Activated CD8-positive, alpha-beta memory T cell treated with anti-CD3 and anti-CD28 coated beads, Interleukin-2, amount 50 U/mL, for 48 hours (primary cell): ENCODE measurements at regions not wholly inside any gene's neighbourhood (a gene's known extent, or its start where the extent isn't known, plus 50 kb on each side); places are given as distances from the start of the nearest gene placed in this dataset.

Experiments
- DNase-seq: peaks from one replicate; pipeline ENCODE4 v3.0.0-alpha.2; 2020

DNA sequence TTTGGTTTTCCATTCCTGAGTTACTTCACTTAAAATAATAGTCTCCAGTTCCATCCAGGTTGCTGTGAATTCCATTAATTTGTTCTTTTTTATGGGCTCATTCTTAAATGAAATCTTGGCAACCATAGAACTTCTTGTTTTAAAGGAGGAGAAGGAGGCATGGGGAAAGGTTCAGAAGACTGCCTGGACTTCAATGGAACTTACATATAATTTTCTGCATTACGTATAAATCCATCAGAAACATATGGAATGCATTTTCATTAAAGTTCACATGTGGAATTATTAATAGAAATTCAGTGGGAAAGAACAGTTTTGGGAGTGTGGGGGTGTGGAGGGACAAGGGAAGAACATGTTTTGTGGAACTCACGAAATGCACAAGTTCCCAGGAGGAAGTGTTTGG, 176.6 kb upstream of the PRKCQ start:
- DNase-seq: no peak

DNA sequence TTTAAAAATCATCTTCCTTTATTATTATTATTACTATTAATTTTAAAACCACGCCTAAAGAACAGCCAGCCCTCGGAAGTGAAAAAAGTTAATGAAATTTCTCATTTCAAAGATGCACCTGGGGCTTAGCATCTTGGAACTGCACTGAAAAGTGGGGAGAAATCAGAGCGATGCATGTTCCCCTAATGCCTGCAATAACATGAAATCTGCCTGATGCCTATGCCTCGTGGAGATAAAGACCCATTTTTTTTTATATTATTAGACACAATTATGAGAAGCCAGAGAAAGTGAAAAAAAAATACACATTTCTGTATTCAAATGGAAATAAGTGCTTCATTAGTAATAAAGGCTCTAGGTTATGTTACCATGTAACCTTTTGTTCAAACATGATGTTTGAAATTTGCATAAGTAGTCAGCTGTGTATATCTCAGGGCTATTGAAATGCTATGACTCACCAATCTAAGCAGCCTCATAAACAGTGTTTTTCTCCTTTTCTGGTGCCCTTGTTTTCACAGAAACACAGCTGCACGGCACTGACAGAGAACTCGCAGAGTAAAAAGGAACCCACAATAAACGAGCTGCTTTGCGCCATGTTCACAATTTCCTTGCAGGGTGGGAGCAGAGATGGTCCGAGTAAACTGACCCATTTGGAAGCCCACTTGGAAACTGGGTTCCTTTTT, 175.8 kb upstream of the PRKCQ start:
- no peak for DNase-seq

DNA sequence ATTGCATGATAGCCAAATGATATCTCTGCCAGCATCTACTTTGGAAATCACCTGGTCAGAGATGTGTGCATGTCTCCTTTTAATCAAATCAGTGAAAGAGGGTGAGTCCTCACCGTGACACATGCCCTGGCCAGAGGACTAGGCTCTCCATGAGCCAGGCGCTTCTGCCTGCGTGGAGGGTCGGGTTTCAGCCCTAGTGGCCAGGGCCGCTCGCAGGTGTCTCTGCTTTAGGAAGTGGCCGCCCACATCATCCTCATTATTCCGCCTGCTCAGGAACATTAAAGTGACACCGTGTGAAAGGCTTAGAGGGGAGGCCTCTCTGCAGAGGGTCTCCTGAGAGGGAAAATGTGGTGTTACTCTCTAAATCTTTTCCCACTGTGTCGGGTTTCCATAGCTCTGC, 173.6 kb upstream of the PRKCQ start:
- no peak for DNase-seq

DNA sequence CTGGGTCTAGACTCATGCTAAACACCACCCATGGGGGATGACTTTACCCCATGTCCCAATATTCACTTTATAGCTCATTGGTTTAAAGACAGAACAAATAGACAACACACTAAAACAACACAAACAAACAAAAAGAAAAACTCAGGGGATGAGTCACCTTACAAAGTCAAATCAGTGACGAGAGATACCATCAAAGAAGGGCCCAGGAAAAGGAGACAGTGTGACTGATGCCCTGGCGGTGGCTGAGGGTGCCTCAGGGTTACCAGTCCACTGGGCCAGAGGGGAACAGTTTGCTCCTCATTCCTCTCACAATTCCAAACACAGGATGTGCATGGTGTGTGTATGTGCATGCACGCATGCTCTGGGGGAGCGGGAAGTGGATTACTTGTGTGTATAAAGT, 171.3 kb upstream of the PRKCQ start:
- DNase-seq: no peak

DNA sequence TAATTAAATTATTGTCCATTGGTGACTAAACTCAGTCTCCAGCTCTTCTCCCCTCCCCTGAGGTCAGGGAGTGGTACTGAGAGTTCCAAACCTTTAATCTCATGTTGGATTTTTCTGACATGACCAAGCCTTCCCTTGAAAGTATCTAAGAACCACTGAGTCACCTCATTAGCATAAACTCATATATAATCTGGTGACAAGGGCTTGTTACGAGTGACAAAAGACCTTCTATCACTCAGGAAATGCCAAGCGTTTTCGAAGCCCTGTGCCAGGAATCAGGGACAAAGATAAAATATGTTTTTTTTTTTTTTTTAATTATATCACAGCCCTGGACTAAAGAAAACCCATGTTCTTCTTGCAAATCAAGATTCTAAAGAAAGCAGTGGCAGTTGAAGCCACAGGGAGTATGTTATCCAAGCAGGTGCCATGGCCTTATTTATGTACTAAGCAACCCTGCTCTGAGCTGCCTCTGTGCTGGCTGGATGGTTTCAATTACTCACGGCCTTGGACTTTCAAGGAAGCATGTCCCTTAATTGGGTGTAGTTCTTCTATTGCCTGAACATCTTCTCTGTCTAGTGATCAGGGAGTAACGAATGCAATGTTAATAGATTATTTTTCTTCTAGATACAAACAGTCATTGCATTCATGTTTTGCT, 169.0 kb upstream of the PRKCQ start:
- no peak for DNase-seq

DNA sequence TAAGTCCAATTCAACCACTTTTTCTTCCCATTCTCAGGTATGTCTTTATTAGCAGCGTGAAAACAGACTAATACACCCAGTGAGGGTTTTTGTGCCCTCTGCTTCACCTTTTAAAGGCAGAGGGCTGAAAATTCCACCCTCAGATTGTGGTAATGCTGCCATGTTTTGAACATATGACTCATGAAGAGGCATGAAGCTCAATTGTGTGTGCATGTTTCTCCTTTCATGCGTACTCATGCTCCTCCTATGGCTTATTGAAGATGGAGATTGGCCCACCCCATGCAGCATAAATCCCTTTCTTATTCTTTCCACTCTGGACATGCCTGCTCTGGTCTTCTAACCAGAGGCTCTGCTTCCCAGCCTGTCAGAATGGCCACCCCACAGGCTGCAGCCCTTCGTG, 168.0 kb upstream of the PRKCQ start:
- DNase-seq: no peak

DNA sequence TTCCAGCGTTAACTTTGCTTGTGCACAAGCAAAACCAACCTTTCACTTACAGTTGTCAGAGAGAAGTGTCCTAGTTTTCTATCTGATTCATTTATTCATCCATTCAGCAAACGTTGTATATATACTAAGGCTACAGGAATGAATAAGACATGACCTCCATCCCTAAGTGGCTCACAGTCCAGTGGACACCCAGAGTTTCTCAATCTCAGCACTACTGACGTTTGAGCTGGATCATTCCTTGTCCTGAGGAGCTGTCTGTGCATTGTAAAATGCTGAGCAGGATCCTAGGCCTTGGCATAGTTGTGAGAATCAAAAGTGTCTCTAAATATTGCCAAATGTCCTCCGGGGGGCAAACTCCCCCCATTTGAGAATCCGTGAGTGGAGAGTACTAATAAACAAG, 166.7 kb upstream of the PRKCQ start:
- DNase-seq: no peak

DNA sequence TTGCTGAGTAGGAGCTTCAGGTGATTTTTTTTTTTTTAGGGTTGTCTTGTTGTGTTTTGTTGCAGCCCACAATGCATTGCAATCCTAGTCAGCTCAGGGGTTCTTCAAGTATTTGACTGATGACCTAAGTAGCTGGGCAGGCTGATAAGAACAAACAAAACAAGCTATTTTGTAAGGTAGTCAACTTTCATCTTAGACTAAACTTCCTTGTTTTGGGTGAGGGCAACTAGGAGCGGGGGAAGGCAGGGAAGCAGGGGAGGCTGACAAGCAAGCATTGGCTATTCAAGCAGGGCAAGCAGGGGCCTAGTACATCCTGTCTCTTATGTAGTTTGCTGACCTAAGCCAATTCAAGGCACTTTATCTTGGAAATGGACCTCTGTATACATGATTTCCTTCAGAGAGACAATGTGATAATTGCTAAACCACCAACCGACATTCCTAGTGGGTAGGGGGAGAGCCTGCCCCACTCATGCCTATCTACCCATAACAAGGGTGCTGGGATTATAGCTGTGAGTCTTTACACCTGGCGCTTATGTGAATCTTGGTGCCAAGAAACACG, 163.3 kb upstream of the PRKCQ start:
- DNase-seq: no peak

DNA sequence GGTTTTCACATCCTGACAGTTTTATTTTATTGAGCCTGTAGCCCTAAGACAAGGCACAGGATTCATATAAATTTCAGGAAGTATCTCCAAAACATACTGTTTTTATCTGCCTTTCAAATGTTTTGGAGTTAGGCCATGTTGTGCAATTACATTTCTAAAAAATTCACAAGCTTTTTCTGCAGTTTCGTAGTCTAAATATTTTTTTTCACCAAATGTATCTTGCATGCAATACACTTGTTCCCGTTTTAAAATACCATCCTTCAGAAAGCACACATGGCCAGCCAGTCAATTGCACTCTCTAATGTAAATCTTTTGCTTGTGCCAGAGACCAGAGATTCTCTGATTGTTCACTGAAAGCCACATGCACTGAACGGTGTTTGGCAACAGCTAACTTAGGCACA, 161.5 kb upstream of the PRKCQ start:
- DNase-seq: no peak

DNA sequence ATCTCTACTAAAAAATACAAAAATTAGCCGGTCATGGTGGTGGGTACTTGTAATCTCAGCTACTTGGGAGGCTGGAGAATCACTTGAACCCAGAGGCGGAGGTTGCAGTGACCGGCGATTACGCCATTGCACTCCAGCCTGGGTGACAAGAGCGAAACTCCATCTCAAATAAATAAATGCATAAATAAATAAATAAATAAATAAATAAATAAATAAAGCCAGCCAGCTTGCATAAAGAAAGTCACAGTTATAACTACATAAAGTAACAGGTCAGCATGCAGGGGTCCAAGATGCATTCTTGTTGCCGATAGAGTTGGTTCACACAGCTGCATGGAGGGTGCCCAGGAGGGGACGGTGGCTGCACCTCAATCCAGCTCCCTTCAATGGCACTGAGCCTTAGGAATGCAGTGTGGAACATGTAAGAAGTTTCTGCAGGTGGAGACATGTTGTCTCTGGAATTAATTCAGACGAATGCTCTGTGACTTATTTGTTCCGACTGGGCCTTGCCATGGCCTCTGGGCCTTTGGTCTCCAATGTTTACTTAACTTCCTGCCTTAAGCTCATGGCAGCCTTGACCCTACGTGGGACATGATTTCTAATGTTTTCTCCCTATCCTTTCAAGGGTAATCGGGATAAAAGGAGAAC, 159.6 kb upstream of the PRKCQ start:
- no peak for DNase-seq

DNA sequence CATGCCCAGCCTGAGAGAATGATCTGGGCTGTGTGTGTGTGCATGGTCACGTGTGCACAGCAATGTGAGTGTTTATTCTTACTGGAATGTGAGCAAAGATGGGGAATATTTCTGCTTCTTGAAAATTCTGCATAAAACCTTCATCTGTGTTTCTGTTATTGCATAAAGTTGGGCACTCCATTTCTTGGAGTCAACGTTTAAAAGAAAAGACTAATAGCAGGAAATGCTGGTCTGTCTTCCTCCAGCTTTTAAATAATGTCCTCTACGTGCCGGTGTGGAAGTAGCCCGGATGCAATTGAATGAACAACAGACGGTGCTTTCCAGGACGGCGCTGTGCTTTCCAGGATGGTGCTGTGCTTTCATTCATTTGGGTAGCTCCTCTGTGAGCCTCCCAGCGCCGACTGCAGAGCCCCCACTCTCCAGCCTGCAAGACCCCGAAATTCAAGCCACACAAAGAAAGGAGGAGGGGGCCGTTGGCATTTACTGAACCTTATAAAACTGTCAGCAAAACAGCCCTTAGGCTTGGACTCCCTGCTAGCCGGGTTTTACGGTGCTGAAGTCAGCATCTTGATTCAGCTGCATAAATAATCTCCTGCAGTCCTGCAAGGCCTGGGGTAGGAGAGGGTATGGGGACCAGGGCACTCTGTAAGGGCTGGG, 158.2 kb upstream of the PRKCQ start:
- no peak for DNase-seq

DNA sequence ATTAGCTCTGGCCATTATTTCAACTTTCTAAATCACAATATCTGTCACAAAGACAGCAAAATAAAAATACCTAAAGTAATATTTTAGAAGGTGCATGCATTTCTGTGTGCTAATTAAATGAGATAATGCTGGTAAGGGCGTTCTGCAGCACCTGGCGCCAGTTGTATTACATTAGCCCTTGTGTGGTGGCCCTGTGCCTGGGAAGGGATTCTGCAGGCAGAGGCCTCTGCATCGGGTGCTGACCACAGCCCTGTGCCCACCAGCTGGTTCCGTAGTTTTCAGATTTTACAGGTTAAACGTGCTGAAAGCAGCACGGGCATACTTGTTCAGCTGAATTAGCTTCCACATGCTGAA, 157.7 kb upstream of the PRKCQ start:
- no peak for DNase-seq

DNA sequence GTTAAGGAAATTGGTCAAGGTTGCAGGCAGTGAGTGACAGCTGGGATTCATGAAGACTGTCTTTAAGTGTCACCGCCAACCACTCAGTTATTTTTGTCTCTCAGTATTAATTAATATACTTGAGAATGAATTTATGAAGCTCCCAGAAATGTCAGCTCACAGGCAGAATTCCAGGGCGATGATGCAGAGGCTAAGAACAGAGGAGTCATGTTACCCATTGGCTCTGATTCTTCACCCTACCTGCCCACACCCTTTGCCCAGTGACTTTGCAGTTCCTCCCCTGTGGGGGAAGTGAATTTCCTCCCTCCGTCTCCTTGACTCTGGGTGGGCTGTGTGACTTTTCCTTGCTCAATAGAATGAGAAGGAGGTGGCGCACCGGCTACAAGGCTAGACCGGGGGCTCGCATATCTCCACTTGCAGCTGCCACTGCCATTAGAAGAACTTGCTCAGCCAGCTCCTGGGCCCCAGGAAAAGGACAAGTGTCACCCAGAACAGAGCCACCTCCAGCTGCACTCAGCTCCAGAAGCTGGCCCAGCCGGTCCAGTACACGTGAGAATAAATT, 157.1 kb upstream of the PRKCQ start:
- DNase-seq: no peak

DNA sequence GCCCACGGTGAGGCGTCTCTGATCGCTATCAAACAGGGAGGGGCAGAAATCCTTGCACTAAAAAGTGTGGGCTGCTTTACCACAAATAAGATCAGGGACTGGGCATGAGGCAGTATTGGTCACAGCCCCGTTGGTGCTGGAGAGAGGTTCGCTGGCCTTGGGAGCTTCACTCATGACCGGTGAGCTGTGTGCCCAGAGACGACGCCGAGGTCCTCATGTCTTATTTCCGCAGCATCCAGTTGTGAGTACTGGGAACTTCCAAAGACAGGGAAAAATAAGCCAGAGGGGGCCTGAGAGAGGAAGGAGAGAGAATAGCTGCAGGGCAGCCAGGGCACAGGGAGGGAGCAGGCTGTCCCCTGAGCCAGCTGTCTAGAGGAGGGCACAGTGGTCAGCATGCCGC, 154.2 kb upstream of the PRKCQ start:
- DNase-seq: no peak

DNA sequence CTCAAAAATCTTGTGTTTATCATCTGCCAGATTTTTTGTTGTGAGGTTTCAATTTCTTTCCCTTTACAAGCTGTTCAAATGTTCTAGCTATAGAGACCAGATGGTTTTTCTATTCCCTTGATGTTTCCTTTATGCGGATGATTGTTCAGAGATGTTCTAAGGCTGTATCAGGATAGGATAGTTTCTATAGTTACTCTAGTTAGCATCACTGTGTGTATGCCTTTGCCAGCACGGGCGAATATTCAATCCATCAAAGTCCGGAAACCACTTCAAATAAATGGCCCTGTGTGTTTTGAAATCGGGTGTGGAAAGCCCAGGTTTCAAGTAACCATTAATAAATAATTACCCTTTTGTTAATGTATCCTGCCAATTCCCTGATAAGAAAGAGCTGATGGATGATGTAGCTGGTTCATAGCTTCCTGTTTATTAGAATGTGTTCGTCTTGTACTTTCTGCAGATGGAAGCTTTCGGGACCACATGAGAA, 149.8 kb upstream of the PRKCQ start:
- DNase-seq: no peak

DNA sequence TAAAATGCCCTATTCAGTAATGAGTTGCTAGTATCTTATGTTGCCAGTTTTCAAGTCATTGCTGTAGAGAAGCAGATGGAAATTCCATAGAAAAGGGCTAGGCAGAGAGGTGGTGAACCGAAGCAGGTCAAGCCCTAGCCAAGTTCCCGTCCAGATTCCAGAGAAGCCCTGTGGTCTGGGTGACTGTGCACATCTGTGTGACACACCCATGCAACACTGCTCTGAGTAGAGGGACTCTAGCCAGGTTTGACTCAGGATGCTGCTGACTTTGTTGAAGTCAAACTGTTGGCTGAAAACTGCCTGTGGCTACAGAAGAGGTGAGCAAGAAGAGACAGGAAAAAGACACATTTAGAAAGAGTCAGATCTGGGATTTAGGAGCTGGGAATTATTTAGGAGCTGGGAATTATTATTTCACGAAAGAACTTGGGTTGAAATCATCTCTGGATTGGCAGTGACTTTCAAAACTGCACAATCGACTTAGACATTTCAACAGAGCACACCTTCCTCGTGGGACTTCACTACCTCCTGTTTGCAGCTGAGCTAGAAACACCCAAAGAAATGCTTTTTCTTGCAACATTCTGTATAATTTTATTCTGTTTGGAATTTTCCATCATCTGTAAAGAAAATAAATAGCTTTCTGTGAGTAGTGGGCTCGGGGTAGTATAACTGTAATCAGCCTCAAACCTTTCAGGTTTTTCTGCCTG, 149.1 kb upstream of the PRKCQ start:
- DNase-seq: no peak

DNA sequence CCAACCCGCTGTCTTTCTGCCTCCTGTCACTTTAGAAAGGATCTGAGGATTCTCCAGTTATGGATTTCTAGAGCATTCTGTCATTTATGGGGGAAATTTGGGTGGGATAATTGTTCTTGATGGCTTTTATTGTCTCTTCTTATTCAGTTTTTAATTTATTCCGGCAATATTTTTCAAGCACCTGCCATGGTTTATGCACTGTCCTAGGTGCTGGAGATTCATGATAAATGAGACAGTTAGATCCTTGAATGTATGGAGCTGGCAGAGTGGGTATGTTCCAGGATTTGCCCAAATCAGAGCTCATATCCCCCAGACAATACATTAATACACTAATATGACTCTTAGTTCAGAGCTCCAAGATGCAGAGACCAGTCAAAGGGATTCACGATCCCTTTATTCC, 146.8 kb upstream of the PRKCQ start:
- DNase-seq: no peak

DNA sequence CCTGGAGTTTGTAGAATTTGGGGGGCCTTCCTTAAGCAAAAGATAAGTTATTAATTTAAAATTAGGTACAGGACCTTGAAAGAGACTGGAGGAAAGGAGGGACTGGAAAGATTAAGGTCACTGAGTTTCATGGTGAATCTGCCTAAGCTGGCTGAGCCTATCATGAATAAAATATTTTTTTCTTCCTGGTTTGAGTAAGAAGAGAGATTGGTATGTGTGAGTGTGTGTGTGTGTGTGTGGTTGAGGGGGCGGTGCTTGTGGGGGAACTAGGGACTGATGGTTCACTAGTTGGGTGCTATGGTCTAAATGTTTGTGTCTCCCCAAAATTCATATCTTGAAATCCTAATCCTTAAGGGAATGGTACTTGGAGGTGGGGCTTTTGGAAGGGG, 142.5 kb upstream of the PRKCQ start:
- DNase-seq: no peak

DNA sequence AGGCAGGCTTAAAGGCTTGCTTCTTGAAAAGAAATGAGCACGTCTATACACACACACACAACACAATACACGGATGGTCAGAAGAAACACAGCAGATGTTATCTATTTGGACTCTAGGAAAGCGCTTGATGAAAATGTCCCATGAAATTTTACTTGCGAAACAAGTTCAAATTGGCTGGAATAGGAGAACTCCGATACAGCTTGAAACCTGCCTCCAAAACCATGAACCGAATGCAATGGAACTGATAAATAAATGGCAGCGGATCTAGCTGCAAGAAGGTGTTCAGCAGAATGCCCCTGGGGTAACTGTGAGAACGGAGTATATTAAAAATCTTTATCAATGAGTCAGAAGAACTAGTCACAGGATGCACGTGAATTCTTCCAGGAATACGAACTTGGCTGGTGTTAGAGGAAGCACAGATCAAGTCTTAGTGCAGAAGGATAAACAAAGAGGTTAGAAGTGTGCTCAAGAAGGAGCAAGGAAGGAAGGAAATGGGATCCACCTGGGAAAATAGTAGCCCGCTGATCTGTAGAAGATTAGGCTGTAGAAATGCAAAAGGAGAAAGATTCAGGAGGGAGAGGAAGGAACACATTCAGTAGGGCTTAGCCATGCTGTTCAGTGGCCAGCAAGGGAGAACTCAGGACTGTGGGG, 142.0 kb upstream of the PRKCQ start:
- no peak for DNase-seq

DNA sequence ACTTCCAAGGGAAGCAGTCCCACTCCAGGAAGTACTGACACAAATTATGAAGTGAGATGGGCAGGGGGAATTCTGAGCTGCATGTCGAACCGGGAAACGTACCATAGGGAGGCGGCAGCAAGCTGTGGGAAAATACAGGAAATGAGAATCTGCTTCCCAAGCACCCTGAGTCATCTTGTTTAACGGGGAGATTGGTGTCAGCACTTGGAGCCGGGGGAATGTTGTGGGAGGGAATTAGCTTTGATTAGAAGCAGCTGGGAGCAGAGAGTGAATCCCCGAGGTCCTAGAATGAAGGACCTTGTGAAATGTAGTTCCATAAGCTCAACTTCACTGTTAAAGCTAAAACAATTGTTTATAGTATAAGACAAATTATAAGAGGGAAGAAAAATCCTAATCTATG, 141.4 kb upstream of the PRKCQ start:
- no peak for DNase-seq

DNA sequence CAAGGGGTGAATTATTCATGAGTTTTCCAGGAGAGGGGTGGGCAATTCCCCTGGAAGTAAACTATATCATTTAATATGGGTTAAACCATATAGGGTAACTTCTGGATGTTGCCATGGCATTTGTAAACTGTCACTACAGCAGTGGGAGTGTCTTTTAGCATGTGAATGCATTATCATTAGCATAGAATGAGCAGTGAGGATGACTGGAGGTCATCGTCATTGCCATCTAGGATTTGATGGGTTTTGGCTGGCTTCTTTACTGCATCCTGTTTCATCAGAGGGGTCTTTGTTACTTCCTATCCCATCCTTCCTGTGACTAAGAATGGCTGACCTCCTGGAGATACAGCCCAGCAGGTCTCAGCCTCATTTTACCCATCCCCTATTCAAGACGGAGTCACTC, 139.5 kb upstream of the PRKCQ start:
- no peak for DNase-seq

DNA sequence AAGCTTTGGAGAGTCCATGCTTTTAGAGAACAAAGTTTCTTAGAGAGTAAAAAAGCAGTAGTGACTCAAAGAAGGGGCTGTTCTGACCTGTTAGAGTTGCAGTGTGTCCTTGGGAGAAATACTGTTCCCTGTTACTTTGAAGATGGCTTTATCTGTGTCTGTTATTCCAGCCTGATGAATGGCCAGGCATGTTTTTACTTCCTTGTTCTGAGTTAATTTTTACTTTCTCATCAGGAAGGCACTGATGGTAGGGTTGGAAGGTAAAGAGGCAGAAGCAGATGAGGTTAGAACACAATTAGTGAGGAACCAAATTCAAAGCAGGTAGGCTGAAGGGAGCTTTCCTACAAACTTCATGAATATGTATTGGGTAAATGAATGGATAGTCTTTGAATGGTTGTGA, 138.5 kb upstream of the PRKCQ start:
- no peak for DNase-seq
